ENCODE measurements at regions not wholly inside any gene's neighbourhood (a gene's known extent, or its start where the extent isn't known, plus 50 kb on each side); places are given as distances from the start of the nearest gene placed in this dataset.

- DNase-seq (no peak), ATAC-seq (ENCODE audit: low read depth in 2 of 2) (no peak)
- no peak overlapping the region for H3K27ac Mint-ChIP-seq
- H3K9me3 Mint-ChIP-seq = peaks cover 0 to 2% (median 0%) of the 10 kb centered on the region in 7 donors
- no peaks in the 10 kb centered on the region for H3K27me3 Mint-ChIP-seq
- H3K4me1 Mint-ChIP-seq = peaks cover 0 to 4% (median 0%) of the 10 kb centered on the region in 3 donors
- no peaks in the 10 kb centered on the region for H3K36me3 Mint-ChIP-seq
- no peak overlapping the region for H3K4me3 Mint-ChIP-seq
Observed at GRCh38 chr3:86738684-86739083, 252.3 kb downstream of the VGLL3 start.

- Mint-ChIP-seq H3K36me3 (no peaks in the 10 kb centered on the region), H3K27me3 (no peaks in the 10 kb centered on the region), H3K4me3 (no peak overlapping the region), H3K4me1 (peaks cover 0 to 4% (median 0%) of the 10 kb centered on the region in 3 donors), H3K9me3 (peaks cover 0 to 5% (median 0%) of the 10 kb centered on the region in 7 donors), H3K27ac (no peak overlapping the region)
- ATAC-seq (ENCODE audit: low read depth in 2 of 2) (no peak), DNase-seq (no peak)
Observed at GRCh38 chr3:86737517-86737916, 253.4 kb downstream of the VGLL3 start.

- peaks cover 0 to 6% (median 3%) of the 10 kb centered on the region in 7 donors for H3K9me3 Mint-ChIP-seq
- DNase-seq (no peak), ATAC-seq (ENCODE audit: low read depth in 2 of 2) (no peak)
- H3K27me3 Mint-ChIP-seq = peaks cover 0 to 4% (median 0%) of the 10 kb centered on the region in 3 donors
- H3K4me3 Mint-ChIP-seq = no peak overlapping the region
- no peaks in the 10 kb centered on the region for H3K36me3 Mint-ChIP-seq
- no peak overlapping the region for H3K27ac Mint-ChIP-seq
- peaks cover 0 to 4% (median 0%) of the 10 kb centered on the region in 3 donors for H3K4me1 Mint-ChIP-seq
Observed at GRCh38 chr3:86733257-86733656, 257.7 kb downstream of the VGLL3 start.

- Mint-ChIP-seq H3K9me3 (peaks cover 0 to 6% (median 4%) of the 10 kb centered on the region in 7 donors), H3K4me1 (peaks cover 0 to 4% (median 0%) of the 10 kb centered on the region in 3 donors), H3K4me3 (no peak overlapping the region), H3K36me3 (no peaks in the 10 kb centered on the region), H3K27me3 (peaks cover 0 to 4% (median 0%) of the 10 kb centered on the region in 3 donors), H3K27ac (no peak overlapping the region)
- ATAC-seq (ENCODE audit: low read depth in 2 of 2) = no peak
- DNase-seq = no peak
Observed at GRCh38 chr3:86731501-86731901, 259.4 kb downstream of the VGLL3 start.

GRCh38 chr3:86723433-86723832 is 267.5 kb downstream of the VGLL3 start:
- Mint-ChIP-seq H3K27ac (no peak overlapping the region), H3K27me3 (no peaks in the 10 kb centered on the region), H3K36me3 (no peaks in the 10 kb centered on the region), H3K4me1 (no peaks in the 10 kb centered on the region), H3K4me3 (no peak overlapping the region), H3K9me3 (peaks cover 0 to 2% (median 0%) of the 10 kb centered on the region in 7 donors)
- DNase-seq (no peak), ATAC-seq (ENCODE audit: low read depth in 2 of 2) (no peak)

- Mint-ChIP-seq H3K9me3 (peaks cover 0 to 5% (median 0%) of the 10 kb centered on the region in 7 donors), H3K4me3 (no peak overlapping the region), H3K27me3 (no peaks in the 10 kb centered on the region), H3K36me3 (no peaks in the 10 kb centered on the region), H3K4me1 (no peaks in the 10 kb centered on the region), H3K27ac (no peak overlapping the region)
- DNase-seq = no peak
- ATAC-seq (ENCODE audit: low read depth in 2 of 2) = no peak
Observed at GRCh38 chr3:86711634-86712033, 279.3 kb downstream of the VGLL3 start.

- peaks cover 0 to 7% (median 5%) of the 10 kb centered on the region in 7 donors for H3K9me3 Mint-ChIP-seq
- H3K27ac Mint-ChIP-seq = no peak overlapping the region
Observed at GRCh38 chr3:86708893-86709292, 282.1 kb downstream of the VGLL3 start.

GRCh38 chr3:86702381-86702958 is 288.5 kb downstream of the VGLL3 start:
- no peak for ATAC-seq (ENCODE audit: low read depth in 2 of 2)
- Mint-ChIP-seq H3K4me3 (no peak overlapping the region), H3K36me3 (no peaks in the 10 kb centered on the region), H3K4me1 (no peaks in the 10 kb centered on the region), H3K27ac (no peak overlapping the region), H3K9me3 (peaks cover 0 to 7% (median 5%) of the 10 kb centered on the region in 7 donors), H3K27me3 (no peaks in the 10 kb centered on the region)
- DNase-seq = no peak

More at GRCh38 chr3:86708893-86709292, 282.1 kb downstream of the VGLL3 start:
- Mint-ChIP-seq H3K36me3 (no peaks in the 10 kb centered on the region), H3K4me1 (no peaks in the 10 kb centered on the region), H3K4me3 (no peak overlapping the region), H3K27me3 (no peaks in the 10 kb centered on the region)
- DNase-seq = no peak
- no peak for ATAC-seq (ENCODE audit: low read depth in 2 of 2)

- DNase-seq = no peak
- Mint-ChIP-seq H3K4me3 (no peak overlapping the region), H3K27me3 (no peaks in the 10 kb centered on the region), H3K36me3 (no peaks in the 10 kb centered on the region), H3K27ac (no peak overlapping the region), H3K9me3 (peaks cover 0 to 5% (median 0%) of the 10 kb centered on the region in 7 donors), H3K4me1 (no peaks in the 10 kb centered on the region)
- no peak for ATAC-seq (ENCODE audit: low read depth in 2 of 2)
Observed at GRCh38 chr3:86695752-86696151, 295.2 kb downstream of the VGLL3 start.

- no peaks in the 10 kb centered on the region for H3K27me3 Mint-ChIP-seq
- peaks cover 0 to 24% (median 11%) of the 10 kb centered on the region in 7 donors for H3K9me3 Mint-ChIP-seq
- H3K4me1 Mint-ChIP-seq = no peaks in the 10 kb centered on the region
- no peak overlapping the region for H3K27ac Mint-ChIP-seq
- no peaks in the 10 kb centered on the region for H3K36me3 Mint-ChIP-seq
- no peak for DNase-seq
- H3K4me3 Mint-ChIP-seq = no peak overlapping the region
- no peak for ATAC-seq (ENCODE audit: low read depth in 2 of 2)
Observed at GRCh38 chr3:86673991-86674390, 317.0 kb downstream of the VGLL3 start.

- Mint-ChIP-seq H3K4me1 (no peaks in the 10 kb centered on the region), H3K27ac (no peak overlapping the region), H3K9me3 (peaks cover 0 to 2% (median 0%) of the 10 kb centered on the region in 7 donors), H3K36me3 (no peaks in the 10 kb centered on the region), H3K4me3 (no peak overlapping the region), H3K27me3 (no peaks in the 10 kb centered on the region)
- DNase-seq = no peak
- ATAC-seq (ENCODE audit: low read depth in 2 of 2) = no peak
Observed at GRCh38 chr3:86661817-86662216, 329.1 kb downstream of the VGLL3 start.

- Mint-ChIP-seq H3K27me3 (no peaks in the 10 kb centered on the region), H3K27ac (no peak overlapping the region), H3K9me3 (peaks cover 0 to 5% (median 0%) of the 10 kb centered on the region in 7 donors), H3K4me1 (no peaks in the 10 kb centered on the region), H3K4me3 (no peak overlapping the region), H3K36me3 (no peaks in the 10 kb centered on the region)
- ATAC-seq (ENCODE audit: low read depth in 2 of 2) = no peak
- no peak for DNase-seq
Observed at GRCh38 chr3:86658876-86659275, 332.1 kb downstream of the VGLL3 start.

GRCh38 chr3:86654806-86655460 is 336.0 kb downstream of the VGLL3 start:
- no peaks in the 10 kb centered on the region for H3K36me3 Mint-ChIP-seq
- H3K9me3 Mint-ChIP-seq = peaks cover 0 to 5% (median 0%) of the 10 kb centered on the region in 7 donors
- no peaks in the 10 kb centered on the region for H3K4me1 Mint-ChIP-seq
- H3K27ac Mint-ChIP-seq = no peak overlapping the region
- DNase-seq (no peak), ATAC-seq (ENCODE audit: low read depth in 2 of 2) (no peak)
- no peak overlapping the region for H3K4me3 Mint-ChIP-seq
- H3K27me3 Mint-ChIP-seq = no peaks in the 10 kb centered on the region

GRCh38 chr3:86653661-86654205 is 337.2 kb downstream of the VGLL3 start:
- DNase-seq = no peak
- H3K4me1 Mint-ChIP-seq = no peaks in the 10 kb centered on the region
- peaks cover 0 to 5% (median 0%) of the 10 kb centered on the region in 7 donors for H3K9me3 Mint-ChIP-seq
- no peaks in the 10 kb centered on the region for H3K36me3 Mint-ChIP-seq
- no peak for ATAC-seq (ENCODE audit: low read depth in 2 of 2)
- no peaks in the 10 kb centered on the region for H3K27me3 Mint-ChIP-seq
- H3K27ac Mint-ChIP-seq = no peak overlapping the region
- H3K4me3 Mint-ChIP-seq = no peak overlapping the region
